ENCODE measurements at regions not wholly inside any gene's neighbourhood (a gene's known extent, or its start where the extent isn't known, plus 50 kb on each side); places are given as distances from the start of the nearest gene placed in this dataset.

DNA sequence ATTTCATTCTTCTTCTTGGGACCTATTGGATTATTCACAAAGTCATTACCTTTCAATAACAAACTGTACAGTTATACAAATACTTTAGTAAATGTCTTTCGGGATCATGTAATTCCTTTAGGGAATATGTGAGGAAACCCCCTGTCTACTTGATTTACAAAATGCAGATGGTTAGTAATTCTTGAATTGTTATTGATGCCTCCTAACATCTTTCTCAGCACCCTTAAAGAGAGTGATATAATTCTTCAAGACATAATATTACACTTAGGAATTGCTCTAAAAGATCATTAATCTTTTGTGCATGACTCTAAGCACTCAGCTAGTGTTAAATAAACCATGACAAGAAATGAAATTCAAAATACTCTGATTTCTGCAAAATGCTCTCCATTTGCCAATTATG lies 988.1 kb upstream of the HS3ST1 start:
- Mint-ChIP-seq H3K4me1 (ENCODE audit: low read depth) (no peaks in the 10 kb centered on the region), H3K27me3 (ENCODE audit: low read depth) (peaks cover 4% of the 10 kb centered on the region), H3K4me3 (ENCODE audit: unreplicated experiment) (no peak overlapping the region), H3K27ac (ENCODE audit: unreplicated experiment) (no peak overlapping the region), H3K36me3 (ENCODE audit: low read depth) (no peaks in the 10 kb centered on the region), H3K9me3 (ENCODE audit: low read depth) (peaks cover 4% of the 10 kb centered on the region)
- no peak for TF ChIP-seq CTCF (IDR thresholded peaks at IDR 0.05)
- DNase-seq (ENCODE audit: low spot score), result no peak

GRCh38 chr4:12414181-12414812 lies 985.6 kb upstream of the HS3ST1 start:
- H3K27ac Mint-ChIP-seq (ENCODE audit: unreplicated experiment), result no peak overlapping the region
- H3K9me3 Mint-ChIP-seq (ENCODE audit: low read depth), result peaks cover 7% of the 10 kb centered on the region
- H3K4me1 Mint-ChIP-seq (ENCODE audit: low read depth), result no peaks in the 10 kb centered on the region
- DNase-seq (ENCODE audit: low spot score), result no peak
- H3K27me3 Mint-ChIP-seq (ENCODE audit: low read depth), result no peaks in the 10 kb centered on the region
- no peak for TF ChIP-seq CTCF (IDR thresholded peaks at IDR 0.05)
- H3K4me3 Mint-ChIP-seq (ENCODE audit: unreplicated experiment), result no peak overlapping the region
- no peaks in the 10 kb centered on the region for H3K36me3 Mint-ChIP-seq (ENCODE audit: low read depth)

- H3K4me1 Mint-ChIP-seq (ENCODE audit: low read depth), result no peaks in the 10 kb centered on the region
- H3K4me3 Mint-ChIP-seq (ENCODE audit: unreplicated experiment), result no peak overlapping the region
- no peak for TF ChIP-seq CTCF (IDR thresholded peaks at IDR 0.05)
- H3K9me3 Mint-ChIP-seq (ENCODE audit: low read depth), result peaks cover 15% of the 10 kb centered on the region
- no peaks in the 10 kb centered on the region for H3K36me3 Mint-ChIP-seq (ENCODE audit: low read depth)
- no peak for DNase-seq (ENCODE audit: low spot score)
- H3K27ac Mint-ChIP-seq (ENCODE audit: unreplicated experiment), result no peak overlapping the region
- no peaks in the 10 kb centered on the region for H3K27me3 Mint-ChIP-seq (ENCODE audit: low read depth)
Measured at GRCh38 chr4:12411072-12411471, 982.4 kb upstream of the HS3ST1 start.

DNA sequence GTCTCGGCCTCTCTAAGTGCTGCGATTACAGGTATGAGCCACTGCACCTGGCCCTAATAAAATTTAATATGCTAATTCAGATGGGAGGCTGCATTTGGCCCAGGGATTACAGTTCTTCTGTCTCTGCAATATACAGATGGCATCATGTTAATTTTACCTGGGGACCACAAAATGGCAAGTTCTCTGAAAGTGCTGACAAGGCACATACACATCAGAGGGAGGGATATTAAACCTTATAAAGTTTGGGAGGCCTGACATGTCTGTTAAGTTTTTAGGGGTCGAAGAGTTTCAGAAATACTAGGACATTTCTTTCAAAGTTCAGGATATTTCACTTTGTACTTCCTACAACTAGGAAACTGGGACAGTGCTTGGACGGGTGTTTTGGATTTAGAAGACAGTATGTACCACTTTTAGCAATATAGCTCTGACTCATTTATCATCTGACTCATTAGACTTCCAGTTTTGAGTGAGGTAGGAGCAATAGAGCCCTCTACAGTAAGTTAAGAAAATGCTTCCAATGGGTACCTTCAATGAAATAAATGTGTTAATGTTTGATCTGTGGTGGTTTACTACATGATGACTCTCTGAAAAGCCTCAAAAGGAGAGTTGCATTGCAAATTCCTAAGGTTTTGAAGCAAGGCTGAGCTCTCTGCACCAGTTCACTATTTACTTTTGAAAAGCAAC lies 981.0 kb upstream of the HS3ST1 start:
- DNase-seq (ENCODE audit: low spot score), result no peak
- Mint-ChIP-seq H3K27ac (ENCODE audit: unreplicated experiment) (no peak overlapping the region), H3K4me3 (ENCODE audit: unreplicated experiment) (no peak overlapping the region), H3K36me3 (ENCODE audit: low read depth) (no peaks in the 10 kb centered on the region), H3K9me3 (ENCODE audit: low read depth) (peaks cover 15% of the 10 kb centered on the region), H3K4me1 (ENCODE audit: low read depth) (no peaks in the 10 kb centered on the region), H3K27me3 (ENCODE audit: low read depth) (no peaks in the 10 kb centered on the region)
- TF ChIP-seq CTCF (IDR thresholded peaks at IDR 0.05), result no peak

DNA sequence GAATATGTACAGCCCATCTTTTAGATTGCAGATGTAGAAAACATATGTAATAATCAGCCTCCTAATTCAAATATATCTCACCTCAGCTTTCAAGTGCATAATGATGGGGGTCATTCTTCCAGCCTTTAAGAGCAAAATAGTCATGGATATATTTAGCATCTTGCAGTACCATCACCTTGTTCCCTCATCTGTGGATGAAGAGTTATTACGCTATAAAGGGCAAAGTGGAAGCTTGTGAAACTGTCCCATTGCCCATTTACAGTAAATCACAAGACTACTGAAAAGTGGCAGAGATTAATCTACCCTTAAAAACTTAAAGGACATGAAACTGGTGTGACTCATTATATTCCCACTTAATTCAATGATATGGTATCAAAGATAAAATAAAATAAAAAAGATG lies 979.7 kb upstream of the HS3ST1 start:
- H3K4me1 Mint-ChIP-seq (ENCODE audit: low read depth), result no peaks in the 10 kb centered on the region
- no peak overlapping the region for H3K27ac Mint-ChIP-seq (ENCODE audit: unreplicated experiment)
- no peaks in the 10 kb centered on the region for H3K36me3 Mint-ChIP-seq (ENCODE audit: low read depth)
- peaks cover 15% of the 10 kb centered on the region for H3K9me3 Mint-ChIP-seq (ENCODE audit: low read depth)
- TF ChIP-seq CTCF (IDR thresholded peaks at IDR 0.05), result no peak
- DNase-seq (ENCODE audit: low spot score), result no peak
- no peaks in the 10 kb centered on the region for H3K27me3 Mint-ChIP-seq (ENCODE audit: low read depth)
- H3K4me3 Mint-ChIP-seq (ENCODE audit: unreplicated experiment), result no peak overlapping the region

Data from chondrocyte (in vitro differentiated cells).